H9 (cell line): ENCODE measurements at regions not wholly inside any gene's neighbourhood (a gene's known extent, or its start where the extent isn't known, plus 50 kb on each side); places are given as distances from the start of the nearest gene placed in this dataset.

Experiments used
- DNase-seq: peaks from one replicate; pipeline ENCODE4 v3.0.0-alpha.2; 2017
- H2AFZ ChIP-seq: one replicate; pipeline ENCODE4 v1.6.1; 2013; ENCODE audit warnings: mild to moderate bottlenecking, low read length, control low read depth, moderate library complexity
- H2AK5ac ChIP-seq: 2 replicates; pipeline ENCODE4 v1.6.1; 2013; ENCODE audit warnings: low read length, control low read depth, mixed read lengths; ENCODE audit not compliant: insufficient read length
- H2BK120ac ChIP-seq: one replicate; pipeline ENCODE4 v1.6.1; 2013; ENCODE audit warnings: low read depth, mild to moderate bottlenecking, low read length, control low read depth, inconsistent platforms; ENCODE audit not compliant: poor library complexity, severe bottlenecking
- H2BK12ac ChIP-seq: 2 replicates; pipeline ENCODE4 v1.6.1; 2013; ENCODE audit warnings: low read length, control low read depth, mixed read lengths, low read depth; ENCODE audit not compliant: insufficient read length
- H2BK15ac ChIP-seq: 2 replicates; pipeline ENCODE4 v1.6.1; 2013; ENCODE audit warnings: low read depth, low read length, control low read depth
- H2BK20ac ChIP-seq: one replicate; pipeline ENCODE4 v1.6.1; 2013; ENCODE audit warnings: low read depth, mild to moderate bottlenecking, low read length, control low read depth, inconsistent platforms; ENCODE audit not compliant: poor library complexity, severe bottlenecking
- H2BK5ac ChIP-seq: 2 replicates; pipeline ENCODE4 v1.6.1; 2013; ENCODE audit warnings: low read length, control low read depth, mixed read lengths; ENCODE audit not compliant: insufficient read length
- H3K14ac ChIP-seq: 2 replicates; pipeline ENCODE4 v1.6.1; 2013; ENCODE audit warnings: low read length, control low read depth; ENCODE audit not compliant: insufficient read depth
- H3K18ac ChIP-seq: 2 replicates; pipeline ENCODE4 v1.6.1; 2013; ENCODE audit warnings: low read depth, mild to moderate bottlenecking, mixed read lengths, low read length, control low read depth; ENCODE audit not compliant: insufficient read length
- H3K23ac ChIP-seq: 2 replicates; pipeline ENCODE4 v1.6.1; 2013; ENCODE audit warnings: low read length, control low read depth, mixed read lengths, low read depth; ENCODE audit not compliant: insufficient read length
- H3K23me2 ChIP-seq: 2 replicates; pipeline ENCODE4 v1.6.1; 2013; ENCODE audit warnings: low read depth, mild to moderate bottlenecking, mixed read lengths, low read length, control low read depth; ENCODE audit not compliant: insufficient read length, poor library complexity, severe bottlenecking
- H3K27ac ChIP-seq: 2 replicates; pipeline ENCODE4 v1.5.1; 2013; ENCODE audit warnings: low read length, control low read depth, mixed read lengths, low read depth; ENCODE audit not compliant: insufficient read length
- H3K27me3 ChIP-seq: 2 replicates; pipeline ENCODE4 v1.6.1; 2013; ENCODE audit warnings: low read length, control low read depth, inconsistent platforms; ENCODE audit not compliant: insufficient read depth
- H3K4ac ChIP-seq: 2 replicates; pipeline ENCODE4 v1.6.1; 2013; ENCODE audit warnings: low read depth, mild to moderate bottlenecking, control low read depth, inconsistent platforms, low read length, moderate library complexity
- H3K4me1 ChIP-seq: 2 replicates; pipeline ENCODE4 v1.6.1; 2013; ENCODE audit warnings: low read length, control low read depth, inconsistent platforms; ENCODE audit not compliant: insufficient read depth
- H3K4me2 ChIP-seq: 2 replicates; pipeline ENCODE4 v1.6.1; 2013; ENCODE audit warnings: low read length, control low read depth, mixed read lengths; ENCODE audit not compliant: insufficient read length, insufficient read depth
- H3K56ac ChIP-seq: 2 replicates; pipeline ENCODE4 v1.6.1; 2013; ENCODE audit warnings: low read depth, mild to moderate bottlenecking, mixed read lengths, low read length, control low read depth; ENCODE audit not compliant: insufficient read length
- H3K79me1 ChIP-seq: 2 replicates; pipeline ENCODE4 v1.6.1; 2013; ENCODE audit warnings: low read depth, mild to moderate bottlenecking, moderate library complexity, low read length, control low read depth, inconsistent platforms; ENCODE audit not compliant: insufficient read depth, poor library complexity, severe bottlenecking
- H3K79me2 ChIP-seq: 2 replicates; pipeline ENCODE4 v1.6.1; 2013; ENCODE audit warnings: low read length, control low read depth, inconsistent platforms; ENCODE audit not compliant: insufficient read depth
- H3K9ac ChIP-seq: 2 replicates; pipeline ENCODE4 v1.6.1; 2013; ENCODE audit warnings: low read length, control low read depth, mixed read lengths; ENCODE audit not compliant: insufficient read length; ENCODE audit errors: extremely low read depth
- H3K9me3 ChIP-seq: one replicate; pipeline ENCODE4 v1.6.1; 2013; ENCODE audit warnings: low read depth, low read length, inconsistent platforms; ENCODE audit not compliant: control insufficient read depth
- H3T11ph ChIP-seq: one replicate; pipeline ENCODE4 v1.6.1; 2013; ENCODE audit warnings: mild to moderate bottlenecking, low read length, control low read depth, inconsistent platforms
- H4K20me1 ChIP-seq: one replicate; pipeline ENCODE4 v1.6.1; 2013; ENCODE audit not compliant: control insufficient read depth, insufficient read length, insufficient read depth
- H4K5ac ChIP-seq: 2 replicates; pipeline ENCODE4 v1.6.1; 2013; ENCODE audit warnings: low read depth, mild to moderate bottlenecking, mixed read lengths, low read length, control low read depth; ENCODE audit not compliant: insufficient read length
- H4K8ac ChIP-seq: replicated peaks from 2 replicates; pipeline ENCODE4 v1.6.1; 2013; ENCODE audit warnings: low read length, control low read depth, mixed read lengths, low read depth; ENCODE audit not compliant: insufficient read length
- H4K91ac ChIP-seq: 2 replicates; pipeline ENCODE4 v1.6.1; 2013; ENCODE audit warnings: low read depth, mild to moderate bottlenecking, moderate library complexity, mixed read lengths, low read length, control low read depth; ENCODE audit not compliant: insufficient read length
- H3K27ac Mint-ChIP-seq, 3 experiments: 2 replicates in 2 of 3; 3 replicates in 1 of 3; pipeline ENCODE4 v1.8.0; 2020 to 2021; ENCODE audit warnings: mixed read lengths in 3 of 3, mild to moderate bottlenecking in 1 of 3, moderate library complexity in 1 of 3
- H3K27me3 Mint-ChIP-seq: 2 replicates; pipeline ENCODE4 v1.8.0; 2021; ENCODE audit warnings: low read depth, mild to moderate bottlenecking, moderate library complexity, mixed read lengths
- H3K36me3 Mint-ChIP-seq, 3 experiments: 2 replicates in 2 of 3; 3 replicates in 1 of 3; pipeline ENCODE4 v1.8.0; 2020 to 2021; ENCODE audit warnings: low read depth in 3 of 3, mixed read lengths in 3 of 3; ENCODE audit not compliant: insufficient read depth in 1 of 3
- H3K4me1 Mint-ChIP-seq, 2 experiments: 2 replicates each; pipeline ENCODE4 v1.8.0; 2020; ENCODE audit warnings: mixed read lengths in 2 of 2
- H3K4me3 Mint-ChIP-seq, 2 experiments: 2 replicates in 1 of 2; 3 replicates in 1 of 2; pipeline ENCODE4 v1.8.0; 2020 to 2021; ENCODE audit warnings: mild to moderate bottlenecking in 2 of 2, mixed read lengths in 2 of 2, moderate library complexity in 1 of 2
- H3K9me3 Mint-ChIP-seq, 2 experiments: 2 replicates in 1 of 2; 3 replicates in 1 of 2; pipeline ENCODE4 v1.8.0; 2020; ENCODE audit warnings: mild to moderate bottlenecking in 2 of 2, mixed read lengths in 2 of 2, moderate library complexity in 1 of 2
- CTCF ChIP-seq: fragments of 200-600 bp; sonication (generic); conservative IDR thresholded peaks from 3 replicates; pipeline ENCODE4 v1.8.0; 2021; ENCODE audit warnings: antibody characterized with exemption, mild to moderate bottlenecking
- WGBS: extraction: QIAGEN DNeasy Blood & Tissue Kit; methylation state at CpG from one replicate; pipeline ENCODE4 v1.1.7; 2013; ENCODE audit warnings: missing lambda C conversion rate, low lambda C conversion rate, mixed read lengths; ENCODE audit not compliant: insufficient read length; ENCODE audit errors: extremely low coverage; 5-methylcytosine and 5-hydroxymethylcytosine counted together

DNA sequence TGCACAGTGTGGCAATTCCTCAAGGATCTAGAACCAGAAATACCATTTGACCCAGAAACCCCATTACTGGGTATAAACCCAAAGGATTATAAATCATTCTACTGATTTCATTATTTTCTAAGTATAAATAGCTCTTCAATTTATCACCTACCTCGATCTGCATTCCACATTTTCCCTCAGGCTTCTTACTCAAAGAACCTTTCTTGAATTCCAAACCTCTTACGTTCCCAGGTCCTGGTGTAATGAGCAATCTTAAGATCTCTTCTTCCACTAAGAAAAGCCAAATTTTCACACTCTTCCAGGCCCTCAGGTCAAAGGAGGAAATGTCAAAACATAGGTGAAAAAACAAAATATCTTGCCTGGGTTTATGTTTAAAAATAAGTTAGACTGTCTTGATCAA is 237.3 kb upstream of the GPC6 start:
- H3K23ac ChIP-seq: no peak overlapping the region
- WGBS: no CpG with 5 or more reads among the region's 2 CpGs
- no peak overlapping the region for H3K56ac ChIP-seq
- H3K27me3 ChIP-seq: no peaks in the 10 kb centered on the region
- Mint-ChIP-seq H3K27me3 (no peaks in the 10 kb centered on the region), H3K4me1 (no peaks in the 10 kb centered on the region), H3K4me3 (no peak overlapping the region), H3K27ac (no peak overlapping the region), H3K36me3 (no peaks in the 10 kb centered on the region), H3K9me3 (peaks cover 0 to 6% of the 10 kb centered on the region in 2 experiments; a peak in 3 of 5 replicates)
- no peaks in the 10 kb centered on the region for H3K4me1 ChIP-seq
- H3K27ac ChIP-seq: no peak overlapping the region
- no peak overlapping the region for H2AFZ ChIP-seq
- H3K23me2 ChIP-seq: no peaks in the 10 kb centered on the region
- H2BK20ac ChIP-seq: no peak overlapping the region
- H4K91ac ChIP-seq: no peak overlapping the region
- no peak overlapping the region for H3T11ph ChIP-seq
- no peak overlapping the region for H2BK5ac ChIP-seq
- H2AK5ac ChIP-seq: no peak overlapping the region
- H4K5ac ChIP-seq: no peak overlapping the region
- no peak overlapping the region for H3K9ac ChIP-seq
- H4K8ac ChIP-seq: no peak overlapping the region
- no peak overlapping the region for H2BK120ac ChIP-seq
- no peaks in the 10 kb centered on the region for H3K9me3 ChIP-seq
- no peak for TF ChIP-seq CTCF
- no peak overlapping the region for H3K4me2 ChIP-seq
- no peak overlapping the region for H3K18ac ChIP-seq
- no peaks in the 10 kb centered on the region for H3K79me2 ChIP-seq
- no peak overlapping the region for H3K14ac ChIP-seq
- H4K20me1 ChIP-seq: no peaks in the 10 kb centered on the region
- no peak overlapping the region for H2BK15ac ChIP-seq
- no peak overlapping the region for H2BK12ac ChIP-seq
- no peak overlapping the region for H3K4ac ChIP-seq
- DNase-seq: no peak
- no peaks in the 10 kb centered on the region for H3K79me1 ChIP-seq
